Mesenchymal stem cell (in vitro differentiated cells and primary cell): ENCODE measurements at regions not wholly inside any gene's neighbourhood (a gene's known extent, or its start where the extent isn't known, plus 50 kb on each side); places are given as distances from the start of the nearest gene placed in this dataset.

ENCODE experiments used
- DNase-seq: peaks from one replicate; pipeline ENCODE4 v3.0.0-alpha.2; 2013
- H2AFZ ChIP-seq: one replicate; pipeline ENCODE4 v1.6.1; 2013; ENCODE audit warnings: low read depth, mild to moderate bottlenecking, control low read depth, inconsistent platforms, low read length, moderate library complexity
- H2AK5ac ChIP-seq: 2 replicates; pipeline ENCODE4 v1.6.1; 2013; ENCODE audit warnings: low read length, moderate library complexity, mild to moderate bottlenecking, inconsistent platforms; ENCODE audit not compliant: severe bottlenecking
- H2BK120ac ChIP-seq: one replicate; pipeline ENCODE4 v1.6.1; 2013; ENCODE audit warnings: low read depth, mild to moderate bottlenecking, inconsistent platforms, low read length, moderate library complexity
- H2BK12ac ChIP-seq, 2 experiments: one replicate each; pipeline ENCODE4 v1.6.1; 2013; ENCODE audit warnings: inconsistent platforms in 2 of 2, low read length in 2 of 2, mild to moderate bottlenecking in 2 of 2, moderate library complexity in 2 of 2, control low read depth in 1 of 2
- H2BK15ac ChIP-seq: one replicate; pipeline ENCODE4 v1.6.1; 2013; ENCODE audit warnings: mild to moderate bottlenecking, low read depth, inconsistent platforms; ENCODE audit not compliant: poor library complexity, severe bottlenecking
- H2BK5ac ChIP-seq: 2 replicates; pipeline ENCODE4 v1.6.1; 2013; ENCODE audit warnings: low read depth, mild to moderate bottlenecking, low read length, control low read depth, inconsistent platforms; ENCODE audit not compliant: poor library complexity, severe bottlenecking
- H3K14ac ChIP-seq, 2 experiments: one replicate each; pipeline ENCODE4 v1.6.1; 2013; ENCODE audit warnings: inconsistent platforms in 2 of 2, low read length in 2 of 2, control low read depth in 1 of 2, mild to moderate bottlenecking in 1 of 2, moderate library complexity in 1 of 2
- H3K18ac ChIP-seq, 2 experiments: one replicate each; pipeline ENCODE4 v1.6.1; 2013; ENCODE audit warnings: inconsistent platforms in 2 of 2, low read length in 2 of 2, control low read depth in 1 of 2, low read depth in 1 of 2, mild to moderate bottlenecking in 1 of 2
- H3K23ac ChIP-seq, 2 experiments: one replicate each; pipeline ENCODE4 v1.6.1; 2013; ENCODE audit warnings: inconsistent platforms in 2 of 2, low read length in 2 of 2, mild to moderate bottlenecking in 2 of 2, moderate library complexity in 2 of 2, control low read depth in 1 of 2
- H3K27ac ChIP-seq: 2 replicates; pipeline ENCODE4 v1.5.1; 2013; ENCODE audit warnings: mild to moderate bottlenecking, moderate library complexity, low read length, control low read depth, inconsistent platforms; ENCODE audit not compliant: poor library complexity, severe bottlenecking
- H3K27me3 ChIP-seq, 2 experiments: 2 replicates each; pipeline versions ENCODE4 v1.6.1 to v1.7.0; 2013; ENCODE audit warnings: low read length in 2 of 2, mild to moderate bottlenecking in 2 of 2, moderate library complexity in 2 of 2, control low read depth in 1 of 2, inconsistent platforms in 1 of 2; ENCODE audit not compliant: control insufficient read depth in 1 of 2, insufficient read depth in 1 of 2
- H3K36me3 ChIP-seq, 2 experiments: 2 replicates each; pipeline versions ENCODE4 v1.6.1 to v1.7.0; 2013; ENCODE audit warnings: low read length in 2 of 2, control low read depth in 1 of 2, inconsistent platforms in 1 of 2, low read depth in 1 of 2, mild to moderate bottlenecking in 1 of 2; ENCODE audit not compliant: insufficient read depth in 2 of 2, control insufficient read depth in 1 of 2
- H3K4ac ChIP-seq, 2 experiments: one replicate each; pipeline ENCODE4 v1.6.1; 2013; ENCODE audit warnings: inconsistent platforms in 2 of 2, low read length in 2 of 2, mild to moderate bottlenecking in 2 of 2, moderate library complexity in 2 of 2, control low read depth in 1 of 2, low read depth in 1 of 2
- H3K4me1 ChIP-seq: 2 replicates; pipeline ENCODE4 v1.6.1; 2013; ENCODE audit warnings: low read depth, low read length, control low read depth; ENCODE audit not compliant: control insufficient read depth, insufficient read depth
- H3K4me2 ChIP-seq: 2 replicates; pipeline ENCODE4 v1.6.1; 2013; ENCODE audit warnings: low read length, mild to moderate bottlenecking, inconsistent platforms; ENCODE audit not compliant: poor library complexity, severe bottlenecking
- H3K4me3 ChIP-seq, 2 experiments: 2 replicates each; pipeline versions ENCODE4 v1.5.1 to v1.7.0; 2013; ENCODE audit warnings: low read length in 2 of 2, mild to moderate bottlenecking in 2 of 2, control low read depth in 1 of 2, low read depth in 1 of 2; ENCODE audit not compliant: insufficient read depth in 1 of 2
- H3K79me1 ChIP-seq: replicated peaks from 2 replicates; pipeline ENCODE4 v1.6.1; 2013; ENCODE audit warnings: mild to moderate bottlenecking, control low read depth, low read length, inconsistent platforms; ENCODE audit not compliant: poor library complexity, severe bottlenecking
- H3K9ac ChIP-seq: 2 replicates; pipeline ENCODE4 v1.7.0; 2013; ENCODE audit warnings: mild to moderate bottlenecking, low read length, moderate library complexity
- H3K9me3 ChIP-seq: 2 replicates; pipeline ENCODE4 v1.7.0; 2013; ENCODE audit warnings: mild to moderate bottlenecking, low read length; ENCODE audit not compliant: control insufficient read depth
- H4K8ac ChIP-seq: one replicate; pipeline ENCODE4 v1.6.1; 2013; ENCODE audit warnings: inconsistent platforms, mild to moderate bottlenecking, low read length, moderate library complexity
- H4K91ac ChIP-seq: one replicate; pipeline ENCODE4 v1.6.1; 2013; ENCODE audit warnings: mild to moderate bottlenecking, low read length, inconsistent platforms
- WGBS: methylation state at CpG from one replicate; pipeline ENCODE4 v1.1.7; 2013; ENCODE audit warnings: mixed read lengths; 5-methylcytosine and 5-hydroxymethylcytosine counted together

GRCh38 chr5:104361932-104362331 lies 799.3 kb upstream of the NUDT12 start:
- peak; percentile 8 for DNase-seq
- Histone ChIP-seq H4K8ac (no peak overlapping the region), H3K9me3 (no peaks in the 10 kb centered on the region), H3K4me1 (no peaks in the 10 kb centered on the region), H3K9ac (peak overlapping the region; percentile 32), H2BK5ac (no peak overlapping the region), H4K91ac (no peak overlapping the region), H2BK15ac (no peak overlapping the region), H3K27ac (no peak overlapping the region), H2BK12ac (no peak overlapping the region), H3K23ac (no peak overlapping the region), H2BK120ac (no peak overlapping the region), H3K36me3 (no peaks in the 10 kb centered on the region), H3K4me3 (no peak overlapping the region), H3K4ac (no peak overlapping the region), H3K14ac (no peak overlapping the region), H3K18ac (peak overlapping the region in 1 of 2 experiments; percentile 24), H2AK5ac (no peak overlapping the region), H3K4me2 (no peak overlapping the region), H3K27me3 (no peaks in the 10 kb centered on the region), H3K79me1 (no peaks in the 10 kb centered on the region), H2AFZ (no peak overlapping the region)
- 88% methylated on average over 4 of the region's 5 CpGs for WGBS

- DNase-seq, result no peak
- no peak overlapping the region for H2BK120ac ChIP-seq
- H3K4me1 ChIP-seq, result no peaks in the 10 kb centered on the region
- no peak overlapping the region for H3K27ac ChIP-seq
- H4K91ac ChIP-seq, result no peak overlapping the region
- H3K9me3 ChIP-seq, result no peaks in the 10 kb centered on the region
- no peaks in the 10 kb centered on the region for H3K36me3 ChIP-seq
- no peak overlapping the region for H4K8ac ChIP-seq
- no peak overlapping the region for H2BK12ac ChIP-seq
- H3K4me3 ChIP-seq, result no peak overlapping the region
- H3K14ac ChIP-seq, result no peak overlapping the region
- no peak overlapping the region for H3K23ac ChIP-seq
- H3K18ac ChIP-seq, result no peak overlapping the region
- H2AFZ ChIP-seq, result no peak overlapping the region
- no peaks in the 10 kb centered on the region for H3K27me3 ChIP-seq
- H2BK5ac ChIP-seq, result no peak overlapping the region
- 73% methylated on average over 3 of the region's 4 CpGs for WGBS
- no peak overlapping the region for H3K4ac ChIP-seq
- H3K79me1 ChIP-seq, result no peaks in the 10 kb centered on the region
- H2BK15ac ChIP-seq, result no peak overlapping the region
- no peak overlapping the region for H3K4me2 ChIP-seq
- H2AK5ac ChIP-seq, result no peak overlapping the region
- H3K9ac ChIP-seq, result no peak overlapping the region
These were observed 792.8 kb upstream of the NUDT12 start for GRCh38 chr5:104355350-104355749.

- no peak for DNase-seq
- Histone ChIP-seq H3K4me1 (no peaks in the 10 kb centered on the region), H3K27ac (no peak overlapping the region), H4K8ac (no peak overlapping the region), H2BK120ac (no peak overlapping the region), H2AK5ac (no peak overlapping the region), H2BK15ac (no peak overlapping the region), H3K18ac (no peak overlapping the region), H3K9ac (no peak overlapping the region), H3K23ac (no peak overlapping the region), H2BK5ac (no peak overlapping the region), H3K4me2 (no peak overlapping the region), H3K14ac (no peak overlapping the region), H3K27me3 (no peaks in the 10 kb centered on the region), H3K79me1 (no peaks in the 10 kb centered on the region), H2BK12ac (no peak overlapping the region), H3K36me3 (no peaks in the 10 kb centered on the region), H2AFZ (no peak overlapping the region), H3K4me3 (no peak overlapping the region), H3K4ac (no peak overlapping the region), H3K9me3 (no peaks in the 10 kb centered on the region), H4K91ac (no peak overlapping the region)
- 85% methylated on average over 4 of the region's 4 CpGs for WGBS
These were observed 790.8 kb upstream of the NUDT12 start for GRCh38 chr5:104353371-104353770.

GRCh38 chr5:104352954-104353353 lies 790.4 kb upstream of the NUDT12 start:
- Histone ChIP-seq H3K36me3 (no peaks in the 10 kb centered on the region), H4K91ac (no peak overlapping the region), H3K79me1 (no peaks in the 10 kb centered on the region), H2AFZ (no peak overlapping the region), H3K9ac (no peak overlapping the region), H3K23ac (no peak overlapping the region), H3K27ac (no peak overlapping the region), H3K27me3 (no peaks in the 10 kb centered on the region), H2BK120ac (no peak overlapping the region), H3K18ac (no peak overlapping the region), H2AK5ac (no peak overlapping the region), H3K4ac (no peak overlapping the region), H3K4me2 (no peak overlapping the region), H3K4me1 (no peaks in the 10 kb centered on the region), H4K8ac (no peak overlapping the region), H2BK5ac (no peak overlapping the region), H2BK12ac (no peak overlapping the region), H3K9me3 (no peaks in the 10 kb centered on the region), H3K14ac (no peak overlapping the region), H2BK15ac (no peak overlapping the region), H3K4me3 (no peak overlapping the region)
- no CpG with 5 or more reads among the region's 1 CpG for WGBS
- DNase-seq, result no peak
